ENCODE measurements at regions not wholly inside any gene's neighbourhood (a gene's known extent, or its start where the extent isn't known, plus 50 kb on each side); places are given as distances from the start of the nearest gene placed in this dataset.

GRCh38 chr3:16687221-16687620, 82.0 kb upstream of the DAZL start:
- Histone ChIP-seq H3F3A (ENCODE audit: low read depth) (no peaks in the 10 kb centered on the region), H4K20me1 (ENCODE audit: insufficient read depth, low read length, poor library complexity, severe bottlenecking) (no peaks in the 10 kb centered on the region), H3K4me1 (ENCODE audit: insufficient read depth, low read length, poor library complexity, severe bottlenecking) (no peaks in the 10 kb centered on the region), H3K79me2 (ENCODE audit: insufficient read depth, low read length) (no peaks in the 10 kb centered on the region), H3K27me3 (ENCODE audit: insufficient read depth, low read length, poor library complexity, severe bottlenecking) (no peaks in the 10 kb centered on the region), H3K4me3 (ENCODE audit: low read length, poor library complexity, severe bottlenecking) (no peak overlapping the region), H3K36me3 (ENCODE audit: insufficient read depth, low read length) (no peaks in the 10 kb centered on the region), H3K4me2 (ENCODE audit: low read depth, low read length, poor library complexity, severe bottlenecking) (no peak overlapping the region), H3K9ac (ENCODE audit: low read depth, low read length, poor library complexity, severe bottlenecking) (no peak overlapping the region), H3K9me3 (ENCODE audit: insufficient read depth, low read depth, low read length) (no peaks in the 10 kb centered on the region), H2AFZ (ENCODE audit: low read length) (no peak overlapping the region), H3K9me2 (replicated peaks; ENCODE audit: low read depth, low read length) (no peaks in the 10 kb centered on the region)
- no peak for TF ChIP-seq EZH2phosphoT487 (IDR thresholded peaks at IDR 0.05; ENCODE audit: borderline replicate concordance)
- TF ChIP-seq, protein P1, sequence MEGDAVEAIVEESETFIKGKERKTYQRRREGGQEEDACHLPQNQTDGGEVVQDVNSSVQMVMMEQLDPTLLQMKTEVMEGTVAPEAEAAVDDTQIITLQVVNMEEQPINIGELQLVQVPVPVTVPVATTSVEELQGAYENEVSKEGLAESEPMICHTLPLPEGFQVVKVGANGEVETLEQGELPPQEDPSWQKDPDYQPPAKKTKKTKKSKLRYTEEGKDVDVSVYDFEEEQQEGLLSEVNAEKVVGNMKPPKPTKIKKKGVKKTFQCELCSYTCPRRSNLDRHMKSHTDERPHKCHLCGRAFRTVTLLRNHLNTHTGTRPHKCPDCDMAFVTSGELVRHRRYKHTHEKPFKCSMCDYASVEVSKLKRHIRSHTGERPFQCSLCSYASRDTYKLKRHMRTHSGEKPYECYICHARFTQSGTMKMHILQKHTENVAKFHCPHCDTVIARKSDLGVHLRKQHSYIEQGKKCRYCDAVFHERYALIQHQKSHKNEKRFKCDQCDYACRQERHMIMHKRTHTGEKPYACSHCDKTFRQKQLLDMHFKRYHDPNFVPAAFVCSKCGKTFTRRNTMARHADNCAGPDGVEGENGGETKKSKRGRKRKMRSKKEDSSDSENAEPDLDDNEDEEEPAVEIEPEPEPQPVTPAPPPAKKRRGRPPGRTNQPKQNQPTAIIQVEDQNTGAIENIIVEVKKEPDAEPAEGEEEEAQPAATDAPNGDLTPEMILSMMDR (conservative IDR thresholded peaks at IDR 0.05; ENCODE audit: low read length): no peak

DNA sequence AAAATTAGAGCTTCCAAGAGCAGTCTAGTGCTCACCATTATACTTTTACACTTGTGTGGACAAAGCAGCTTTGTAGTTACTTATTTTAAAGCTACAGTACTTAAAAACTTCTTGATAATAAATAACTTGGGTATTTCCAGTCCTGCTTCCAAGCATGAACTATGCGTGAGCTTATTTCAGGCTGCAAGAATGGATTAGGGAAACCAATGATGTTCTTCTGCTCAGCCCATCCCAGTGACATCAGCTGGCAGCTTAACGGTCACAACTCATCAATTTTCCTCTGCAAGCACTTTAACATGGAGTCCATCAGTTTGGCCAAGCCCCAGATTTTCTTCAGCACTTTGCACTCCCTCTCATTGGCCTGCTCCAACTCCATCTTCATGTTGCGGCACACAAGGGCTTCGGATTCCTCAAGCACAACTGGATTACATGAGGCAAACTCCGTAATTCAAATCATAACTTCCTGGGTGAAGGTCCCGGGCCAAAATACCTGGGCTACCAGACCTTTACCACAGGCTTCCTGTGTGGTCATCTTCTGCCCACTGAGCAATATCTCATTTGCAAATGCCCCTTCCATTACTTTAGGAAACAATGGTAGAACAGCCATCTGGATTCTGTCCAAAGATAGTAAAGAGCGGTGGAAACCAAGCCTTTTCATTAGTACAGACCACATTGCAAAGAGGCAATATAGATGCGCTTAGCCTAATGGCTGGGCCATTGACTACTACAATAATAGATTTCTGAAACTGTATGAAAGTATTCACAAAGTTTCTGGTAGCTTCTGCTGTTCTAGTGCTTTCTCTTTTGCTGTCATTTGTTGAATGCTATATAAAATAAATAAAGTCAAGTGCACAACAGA, 87.5 kb upstream of the DAZL start:
- H3K9me2 ChIP-seq (replicated peaks; ENCODE audit: low read depth, low read length): no peaks in the 10 kb centered on the region
- H3F3A ChIP-seq (ENCODE audit: low read depth): no peaks in the 10 kb centered on the region
- H3K79me2 ChIP-seq (ENCODE audit: insufficient read depth, low read length): no peaks in the 10 kb centered on the region
- H3K4me3 ChIP-seq (ENCODE audit: low read length, poor library complexity, severe bottlenecking): no peak overlapping the region
- no peaks in the 10 kb centered on the region for H3K36me3 ChIP-seq (ENCODE audit: insufficient read depth, low read length)
- H3K9me3 ChIP-seq (ENCODE audit: insufficient read depth, low read depth, low read length): no peaks in the 10 kb centered on the region
- H3K9ac ChIP-seq (ENCODE audit: low read depth, low read length, poor library complexity, severe bottlenecking): no peak overlapping the region
- H3K4me2 ChIP-seq (ENCODE audit: low read depth, low read length, poor library complexity, severe bottlenecking): no peak overlapping the region
- H3K27me3 ChIP-seq (ENCODE audit: insufficient read depth, low read length, poor library complexity, severe bottlenecking): no peaks in the 10 kb centered on the region
- peaks cover 5% of the 10 kb centered on the region for H3K4me1 ChIP-seq (ENCODE audit: insufficient read depth, low read length, poor library complexity, severe bottlenecking)
- no peak overlapping the region for H2AFZ ChIP-seq (ENCODE audit: low read length)
- no peaks in the 10 kb centered on the region for H4K20me1 ChIP-seq (ENCODE audit: insufficient read depth, low read length, poor library complexity, severe bottlenecking)
- TF ChIP-seq EZH2phosphoT487 (IDR thresholded peaks at IDR 0.05; ENCODE audit: borderline replicate concordance): no peak
- TF ChIP-seq, protein P1 (conservative IDR thresholded peaks at IDR 0.05; ENCODE audit: low read length): no peak

GRCh38 chr3:16693820-16694219, 88.6 kb upstream of the DAZL start:
- Histone ChIP-seq H4K20me1 (ENCODE audit: insufficient read depth, low read length, poor library complexity, severe bottlenecking) (no peaks in the 10 kb centered on the region), H3K4me1 (ENCODE audit: insufficient read depth, low read length, poor library complexity, severe bottlenecking) (peaks cover 7% of the 10 kb centered on the region), H3K9ac (ENCODE audit: low read depth, low read length, poor library complexity, severe bottlenecking) (no peak overlapping the region), H3K4me2 (ENCODE audit: low read depth, low read length, poor library complexity, severe bottlenecking) (no peak overlapping the region), H3K79me2 (ENCODE audit: insufficient read depth, low read length) (no peaks in the 10 kb centered on the region), H3K4me3 (ENCODE audit: low read length, poor library complexity, severe bottlenecking) (no peak overlapping the region), H3K9me2 (replicated peaks; ENCODE audit: low read depth, low read length) (no peaks in the 10 kb centered on the region), H3K36me3 (ENCODE audit: insufficient read depth, low read length) (no peaks in the 10 kb centered on the region), H3F3A (ENCODE audit: low read depth) (no peaks in the 10 kb centered on the region), H3K9me3 (ENCODE audit: insufficient read depth, low read depth, low read length) (no peaks in the 10 kb centered on the region), H2AFZ (ENCODE audit: low read length) (no peak overlapping the region), H3K27me3 (ENCODE audit: insufficient read depth, low read length, poor library complexity, severe bottlenecking) (no peaks in the 10 kb centered on the region)
- TF ChIP-seq EZH2phosphoT487 (IDR thresholded peaks at IDR 0.05; ENCODE audit: borderline replicate concordance): no peak
- TF ChIP-seq, protein P1 (conservative IDR thresholded peaks at IDR 0.05; ENCODE audit: low read length): no peak

All from Loucy (cell line).